Fibroblast of villous mesenchyme (primary cell): ENCODE measurements at regions not wholly inside any gene's neighbourhood (a gene's known extent, or its start where the extent isn't known, plus 50 kb on each side); places are given as distances from the start of the nearest gene placed in this dataset.

ENCODE experiments used
- DNase-seq: peaks from one replicate; pipeline ENCODE4 v3.0.0-alpha.2; 2010; ENCODE audit warnings: low read depth
- H3K4me3 ChIP-seq: 2 replicates; pipeline ENCODE4 v1.5.1; 2011; ENCODE audit warnings: low read depth, mild to moderate bottlenecking, low read length
- CTCF ChIP-seq: IDR thresholded peaks from 2 replicates; pipeline ENCODE4 v1.5.1; 2012; ENCODE audit warnings: low read depth, mild to moderate bottlenecking, low read length; ENCODE audit not compliant: insufficient read depth

- H3K4me3 ChIP-seq, result no peak overlapping the region
- TF ChIP-seq CTCF, result no peak
- peak; percentile 13 for DNase-seq
Observed at GRCh38 chr7:113652501-113652900, 266.3 kb downstream of the PPP1R3A start.

GRCh38 chr7:113649556-113649955 lies 269.3 kb downstream of the PPP1R3A start:
- no peak for TF ChIP-seq CTCF
- H3K4me3 ChIP-seq, result no peak overlapping the region
- no peak for DNase-seq

GRCh38 chr7:113639221-113639620 lies 279.6 kb downstream of the PPP1R3A start:
- no peak overlapping the region for H3K4me3 ChIP-seq
- no peak for TF ChIP-seq CTCF
- no peak for DNase-seq

GRCh38 chr7:113636727-113637421 lies 281.9 kb downstream of the PPP1R3A start:
- TF ChIP-seq CTCF, result no peak
- peak; percentile 40 for DNase-seq
- no peak overlapping the region for H3K4me3 ChIP-seq

- no peak for DNase-seq
- TF ChIP-seq CTCF, result no peak
- no peak overlapping the region for H3K4me3 ChIP-seq
Observed at GRCh38 chr7:113635492-113635891, 283.3 kb downstream of the PPP1R3A start.

GRCh38 chr7:113633073-113633472 lies 285.7 kb downstream of the PPP1R3A start:
- H3K4me3 ChIP-seq, result no peak overlapping the region
- no peak for DNase-seq
- TF ChIP-seq CTCF, result no peak
